Ammon's horn (tissue), 1 donor: ENCODE measurements at regions not wholly inside any gene's neighbourhood (a gene's known extent, or its start where the extent isn't known, plus 50 kb on each side); places are given as distances from the start of the nearest gene placed in this dataset.
"Not testable (repeated sequence)": the region's sequence is repeated elsewhere in the genome, so short reads cannot be mapped to it uniquely, and the experiment has no call there.

Experiments used
- DNase-seq: peaks from one replicate; pipeline ENCODE4 v3.0.0-alpha.2; 2016; ENCODE audit warnings: low spot score

GRCh38 chr17:27944546-27945332 is 51.6 kb upstream of the LYRM9 start:
- no peak for DNase-seq

GRCh38 chr17:27945333-27945616 is 52.1 kb upstream of the LYRM9 start:
- no peak for DNase-seq

GRCh38 chr17:27945953-27946352 is 52.8 kb upstream of the LYRM9 start:
- no peak for DNase-seq

- DNase-seq: no peak
Observed at GRCh38 chr17:27946513-27946912, 53.3 kb upstream of the LYRM9 start.

GRCh38 chr17:27947005-27947406 is 53.8 kb upstream of the LYRM9 start:
- DNase-seq: peak; percentile 53

- no peak for DNase-seq
Observed at GRCh38 chr17:27949304-27949703, 56.1 kb upstream of the LYRM9 start.

GRCh38 chr17:27950225-27950624 is 57.1 kb upstream of the LYRM9 start:
- DNase-seq: not testable (repeated sequence)

- no peak for DNase-seq
Observed at GRCh38 chr17:27950995-27951394, 57.8 kb upstream of the LYRM9 start.

GRCh38 chr17:27951872-27952271 is 58.7 kb upstream of the LYRM9 start:
- no peak for DNase-seq

GRCh38 chr17:27952366-27952765 is 59.2 kb upstream of the LYRM9 start:
- no peak for DNase-seq

GRCh38 chr17:27954548-27955495 is 61.7 kb upstream of the LYRM9 start:
- no peak for DNase-seq

GRCh38 chr17:27956601-27957445 is 63.7 kb upstream of the LYRM9 start:
- no peak for DNase-seq

GRCh38 chr17:27957446-27957793 is 64.3 kb upstream of the LYRM9 start:
- not testable (repeated sequence) for DNase-seq

GRCh38 chr17:27958708-27959381 is 65.7 kb upstream of the LYRM9 start:
- no peak for DNase-seq

GRCh38 chr17:27959382-27959709 is 66.2 kb upstream of the LYRM9 start:
- no peak for DNase-seq

GRCh38 chr17:27960183-27960849 is 67.2 kb upstream of the LYRM9 start:
- DNase-seq: no peak

- DNase-seq: not testable (repeated sequence)
Observed at GRCh38 chr17:27962581-27962980, 69.4 kb upstream of the LYRM9 start.

- no peak for DNase-seq
Observed at GRCh38 chr17:27965224-27965623, 72.1 kb upstream of the LYRM9 start.

- DNase-seq: peak; percentile 40
Observed at GRCh38 chr17:27968206-27968732, 74.2 kb upstream of the NLK start.

- DNase-seq: no peak
Observed at GRCh38 chr17:27970587-27970986, 71.9 kb upstream of the NLK start.
